Ovary (tissue), 3 donors: ENCODE measurements at regions not wholly inside any gene's neighbourhood (a gene's known extent, or its start where the extent isn't known, plus 50 kb on each side); places are given as distances from the start of the nearest gene placed in this dataset.

Source experiments
- CTCF ChIP-seq, 3 donors: fragments of 450-650 bp in 2 of 3; fragments of 200-600 bp in 1 of 3; IDR thresholded peaks; one replicate each; pipeline versions ENCODE4 v1.5.1 to v1.8.0; 2016 to 2022; ENCODE audit warnings: antibody characterized with exemption in 3 of 3, mild to moderate bottlenecking in 1 of 3
- POLR2A ChIP-seq: fragments of 450-650 bp; IDR thresholded peaks from one replicate; pipeline ENCODE4 v1.6.1; 2017; ENCODE audit warnings: antibody characterized with exemption, mild to moderate bottlenecking, moderate library complexity
- donor health status: DM: no; HTN: no; CAD: no.

GRCh38 chr16:73237601-73238000, 189.7 kb upstream of the ZFHX3 start:
- TF ChIP-seq POLR2A: no peak
- no peak for TF ChIP-seq CTCF (IDR thresholded peaks at IDR 0.05)
